GM23338 (cell line): ENCODE measurements at regions not wholly inside any gene's neighbourhood (a gene's known extent, or its start where the extent isn't known, plus 50 kb on each side); places are given as distances from the start of the nearest gene placed in this dataset.

Source experiments
- ATAC-seq: fragments of 200-7000 bp; cut with Tn5 transposase; 3 replicates; pipeline ENCODE4 v1.9.1; 2020
- DNase-seq: peaks from one replicate; pipeline ENCODE4 v3.0.0-alpha.2; 2015; ENCODE audit warnings: low spot score
- H2AFZ ChIP-seq: fragments of 200-600 bp; sonication (generic); 2 replicates; pipeline ENCODE4 v1.8.0; 2016; ENCODE audit warnings: antibody characterized with exemption, mild to moderate bottlenecking, moderate library complexity
- H3F3A ChIP-seq: fragments of 200-600 bp; sonication (generic); replicated peaks from 2 replicates; pipeline ENCODE4 v1.8.0; 2017; ENCODE audit warnings: antibody characterized with exemption, mixed run types, low read depth
- H3K27ac ChIP-seq: fragments of 200-600 bp; sonication (generic); 2 replicates; pipeline ENCODE4 v1.6.1; 2016; ENCODE audit warnings: low read depth
- H3K27me3 ChIP-seq: fragments of 200-600 bp; sonication (generic); 2 replicates; pipeline ENCODE4 v1.8.0; 2016; ENCODE audit warnings: mild to moderate bottlenecking, mixed run types, moderate library complexity; ENCODE audit not compliant: insufficient read depth
- H3K36me3 ChIP-seq: fragments of 200-600 bp; sonication (generic); 2 replicates; pipeline ENCODE4 v1.8.0; 2016; ENCODE audit warnings: mild to moderate bottlenecking; ENCODE audit not compliant: insufficient read depth
- H3K4me1 ChIP-seq: fragments of 200-600 bp; sonication (generic); 2 replicates; pipeline ENCODE4 v1.8.0; 2016; ENCODE audit warnings: mild to moderate bottlenecking, moderate library complexity; ENCODE audit not compliant: insufficient read depth
- H3K4me2 ChIP-seq: fragments of 200-600 bp; sonication (generic); 2 replicates; pipeline ENCODE4 v1.7.1; 2017; ENCODE audit warnings: mixed run types
- H3K4me3 ChIP-seq: fragments of 200-600 bp; sonication (generic); 2 replicates; pipeline ENCODE4 v1.6.1; 2016; ENCODE audit warnings: mixed run types
- H3K79me2 ChIP-seq: fragments of 200-600 bp; sonication (generic); replicated peaks from 2 replicates; pipeline ENCODE4 v1.8.0; 2017; ENCODE audit warnings: mild to moderate bottlenecking; ENCODE audit not compliant: insufficient read depth
- H3K9me2 ChIP-seq: fragments of 200-600 bp; sonication (generic); 2 replicates; pipeline ENCODE4 v1.8.0; 2017; ENCODE audit not compliant: insufficient read depth
- H4K20me1 ChIP-seq: fragments of 200-600 bp; sonication (generic); replicated peaks from 2 replicates; pipeline ENCODE4 v1.8.0; 2017; ENCODE audit warnings: mild to moderate bottlenecking; ENCODE audit not compliant: insufficient read depth
- H3K27ac Mint-ChIP-seq: 2 replicates; pipeline ENCODE4 v1.8.0; 2020; ENCODE audit warnings: inconsistent platforms, mild to moderate bottlenecking, moderate library complexity, mixed read lengths
- H3K27me3 Mint-ChIP-seq: 3 replicates; pipeline ENCODE4 v1.8.0; 2022; ENCODE audit warnings: low read depth, mild to moderate bottlenecking, moderate library complexity, mixed read lengths, inconsistent platforms; ENCODE audit not compliant: insufficient read depth, poor library complexity
- H3K36me3 Mint-ChIP-seq: 3 replicates; pipeline ENCODE4 v1.8.0; 2021; ENCODE audit warnings: low read depth, mild to moderate bottlenecking, inconsistent platforms, moderate library complexity, mixed read lengths
- H3K4me1 Mint-ChIP-seq: 3 replicates; pipeline ENCODE4 v1.8.0; 2020; ENCODE audit warnings: mild to moderate bottlenecking, inconsistent platforms, mixed read lengths
- H3K4me3 Mint-ChIP-seq: 3 replicates; pipeline ENCODE4 v1.8.0; 2021; ENCODE audit warnings: moderate library complexity, mild to moderate bottlenecking, inconsistent platforms, mixed read lengths
- H3K9me3 Mint-ChIP-seq: 3 replicates; pipeline ENCODE4 v1.8.0; 2020; ENCODE audit warnings: moderate library complexity, mild to moderate bottlenecking, inconsistent platforms, mixed read lengths
- CREB1 ChIP-seq: fragments of 250-450 bp; sonication (Bioruptor Pico); IDR thresholded peaks from 2 replicates; pipeline ENCODE4 v1.5.0; 2020; ENCODE audit warnings: low read depth, mild to moderate bottlenecking, moderate library complexity
- EZH2 ChIP-seq: fragments of 200-600 bp; sonication (generic); IDR thresholded peaks from one replicate; pipeline ENCODE4 v1.8.0; 2017; ENCODE audit warnings: antibody characterized with exemption, mild to moderate bottlenecking, low read depth; ENCODE audit not compliant: unreplicated experiment
- EZH2phosphoT487 ChIP-seq: fragments of 200-600 bp; sonication (generic); IDR thresholded peaks from one replicate; pipeline ENCODE4 v1.8.1; 2018; ENCODE audit warnings: antibody characterized with exemption; ENCODE audit not compliant: unreplicated experiment
- JUNB ChIP-seq: IDR thresholded peaks from one replicate; pipeline ENCODE4 v1.6.1; 2016; ENCODE audit warnings: antibody characterized with exemption; ENCODE audit not compliant: unreplicated experiment
- NANOG ChIP-seq: IDR thresholded peaks from 2 replicates; pipeline ENCODE4 v1.6.1; 2016; ENCODE audit warnings: antibody characterized with exemption, borderline replicate concordance
- POLR2AphosphoS5 ChIP-seq: IDR thresholded peaks from 2 replicates; pipeline ENCODE4 v1.6.1; 2016; ENCODE audit warnings: antibody characterized with exemption, low read depth
- REST ChIP-seq: IDR thresholded peaks from one replicate; pipeline ENCODE4 v1.6.1; 2018; ENCODE audit warnings: antibody characterized with exemption; ENCODE audit not compliant: unreplicated experiment
- STAT1 ChIP-seq: IDR thresholded peaks from one replicate; pipeline ENCODE4 v1.6.1; 2016; ENCODE audit warnings: antibody characterized with exemption; ENCODE audit not compliant: unreplicated experiment
- ZNF114 ChIP-seq: fragments of 250-450 bp; sonication (Bioruptor Pico); IDR thresholded peaks from 2 replicates; pipeline ENCODE4 v1.5.0; 2020; ENCODE audit warnings: mild to moderate bottlenecking, moderate library complexity
- ZNF331 ChIP-seq: fragments of 250-450 bp; sonication (Bioruptor Pico); IDR thresholded peaks from 2 replicates; pipeline ENCODE4 v1.5.0; 2020; ENCODE audit warnings: low read depth, mild to moderate bottlenecking, moderate library complexity
- ZNF462 ChIP-seq: fragments of 250-450 bp; sonication (Bioruptor Pico); IDR thresholded peaks from 2 replicates; pipeline ENCODE4 v1.5.0; 2020; ENCODE audit warnings: mild to moderate bottlenecking, moderate library complexity
- TF ChIP-seq, protein P1 (sequence below), 2 experiments: fragments of 200-600 bp in 1 of 2; sonication (generic) in 1 of 2; conservative IDR thresholded peaks; 2 replicates each; pipeline versions ENCODE4 v1.5.1 to v1.6.1; 2016 to 2017; ENCODE audit warnings: antibody characterized with exemption in 2 of 2, low read depth in 2 of 2, mild to moderate bottlenecking in 2 of 2, moderate library complexity in 1 of 2
- TF ChIP-seq, protein P2 (sequence below): IDR thresholded peaks from 2 replicates; pipeline ENCODE4 v1.6.1; 2016; ENCODE audit warnings: antibody characterized with exemption

DNA sequence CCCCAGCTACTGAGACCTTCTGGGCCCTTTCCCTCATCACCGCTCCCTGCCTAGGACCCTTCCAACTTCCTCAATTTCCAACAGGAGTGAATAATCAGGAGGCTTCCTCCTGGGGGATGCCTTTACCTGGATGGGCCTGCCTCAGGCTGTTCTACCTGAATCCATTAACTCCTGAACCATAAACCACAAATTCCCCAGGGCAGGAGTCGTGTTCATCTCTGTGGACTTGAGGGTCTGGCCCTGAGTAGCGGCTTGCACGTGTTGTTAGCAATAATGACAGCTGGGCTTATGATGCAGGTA, 105.1 kb upstream of the GPR26 start:
- Histone ChIP-seq H2AFZ (no peak overlapping the region), H4K20me1 (no peaks in the 10 kb centered on the region), H3K4me2 (no peak overlapping the region), H3K27ac (no peak overlapping the region), H3K36me3 (no peaks in the 10 kb centered on the region), H3K4me3 (no peak overlapping the region), H3F3A (no peaks in the 10 kb centered on the region), H3K4me1 (no peaks in the 10 kb centered on the region), H3K79me2 (no peaks in the 10 kb centered on the region), H3K27me3 (no peaks in the 10 kb centered on the region), H3K9me2 (no peaks in the 10 kb centered on the region)
- TF ChIP-seq ZNF331 (no peak), JUNB (no peak), STAT1 (no peak), EZH2 (no peak), ZNF114 (CRISPR knock-in tag) (no peak), POLR2AphosphoS5 (no peak), REST (no peak), NANOG (no peak), ZNF462 (CRISPR knock-in tag) (no peak), CREB1 (CRISPR knock-in tag) (no peak), EZH2phosphoT487 (no peak)
- TF ChIP-seq, protein P1, sequence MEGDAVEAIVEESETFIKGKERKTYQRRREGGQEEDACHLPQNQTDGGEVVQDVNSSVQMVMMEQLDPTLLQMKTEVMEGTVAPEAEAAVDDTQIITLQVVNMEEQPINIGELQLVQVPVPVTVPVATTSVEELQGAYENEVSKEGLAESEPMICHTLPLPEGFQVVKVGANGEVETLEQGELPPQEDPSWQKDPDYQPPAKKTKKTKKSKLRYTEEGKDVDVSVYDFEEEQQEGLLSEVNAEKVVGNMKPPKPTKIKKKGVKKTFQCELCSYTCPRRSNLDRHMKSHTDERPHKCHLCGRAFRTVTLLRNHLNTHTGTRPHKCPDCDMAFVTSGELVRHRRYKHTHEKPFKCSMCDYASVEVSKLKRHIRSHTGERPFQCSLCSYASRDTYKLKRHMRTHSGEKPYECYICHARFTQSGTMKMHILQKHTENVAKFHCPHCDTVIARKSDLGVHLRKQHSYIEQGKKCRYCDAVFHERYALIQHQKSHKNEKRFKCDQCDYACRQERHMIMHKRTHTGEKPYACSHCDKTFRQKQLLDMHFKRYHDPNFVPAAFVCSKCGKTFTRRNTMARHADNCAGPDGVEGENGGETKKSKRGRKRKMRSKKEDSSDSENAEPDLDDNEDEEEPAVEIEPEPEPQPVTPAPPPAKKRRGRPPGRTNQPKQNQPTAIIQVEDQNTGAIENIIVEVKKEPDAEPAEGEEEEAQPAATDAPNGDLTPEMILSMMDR (conservative IDR thresholded peaks at IDR 0.05; ENCODE audit: low read depth in 2 of 2): no peak
- TF ChIP-seq, protein P2, sequence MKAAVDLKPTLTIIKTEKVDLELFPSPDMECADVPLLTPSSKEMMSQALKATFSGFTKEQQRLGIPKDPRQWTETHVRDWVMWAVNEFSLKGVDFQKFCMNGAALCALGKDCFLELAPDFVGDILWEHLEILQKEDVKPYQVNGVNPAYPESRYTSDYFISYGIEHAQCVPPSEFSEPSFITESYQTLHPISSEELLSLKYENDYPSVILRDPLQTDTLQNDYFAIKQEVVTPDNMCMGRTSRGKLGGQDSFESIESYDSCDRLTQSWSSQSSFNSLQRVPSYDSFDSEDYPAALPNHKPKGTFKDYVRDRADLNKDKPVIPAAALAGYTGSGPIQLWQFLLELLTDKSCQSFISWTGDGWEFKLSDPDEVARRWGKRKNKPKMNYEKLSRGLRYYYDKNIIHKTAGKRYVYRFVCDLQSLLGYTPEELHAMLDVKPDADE: no peak
- Mint-ChIP-seq H3K4me3 (no peak overlapping the region), H3K27ac (no peak overlapping the region), H3K36me3 (no peaks in the 10 kb centered on the region), H3K9me3 (no peaks in the 10 kb centered on the region), H3K27me3 (peaks cover 9% of the 10 kb centered on the region), H3K4me1 (peaks cover 6% of the 10 kb centered on the region; the same call in 2 of the 3 replicates)
- no peak for ATAC-seq
- no peak for DNase-seq
